NT2/D1 (cell line): ENCODE measurements at regions not wholly inside any gene's neighbourhood (a gene's known extent, or its start where the extent isn't known, plus 50 kb on each side); places are given as distances from the start of the nearest gene placed in this dataset.

Experiments
- SUZ12 ChIP-seq: IDR thresholded peaks from 2 replicates; pipeline ENCODE4 v1.6.1; 2011; ENCODE audit not compliant: insufficient read length, insufficient read depth; ENCODE audit errors: extremely low read depth
- YY1 ChIP-seq: IDR thresholded peaks from 2 replicates; pipeline ENCODE4 v1.6.1; 2011; ENCODE audit not compliant: insufficient read length, insufficient read depth
- ZNF274 ChIP-seq: IDR thresholded peaks from 2 replicates; pipeline ENCODE4 v1.6.1; 2011; ENCODE audit warnings: mild to moderate bottlenecking, low read depth, low read length

GRCh38 chr1:69082312-69082711, 485.4 kb upstream of the LRRC7 start:
- no peak for TF ChIP-seq ZNF274
- TF ChIP-seq YY1: no peak
- TF ChIP-seq SUZ12: no peak
